HG02571 (cell line): ENCODE measurements at regions not wholly inside any gene's neighbourhood (a gene's known extent, or its start where the extent isn't known, plus 50 kb on each side); places are given as distances from the start of the nearest gene placed in this dataset.
"Not testable (repeated sequence)": the region's sequence is repeated elsewhere in the genome, so short reads cannot be mapped to it uniquely, and the experiment has no call there.

Source experiments
- ATAC-seq: cut with Tn5 transposase; IDR thresholded peaks from one replicate; pipeline ENCODE4 v1.9.1; 2021; ENCODE audit warnings: mild to moderate bottlenecking, moderate library complexity; ENCODE audit not compliant: unreplicated experiment

DNA sequence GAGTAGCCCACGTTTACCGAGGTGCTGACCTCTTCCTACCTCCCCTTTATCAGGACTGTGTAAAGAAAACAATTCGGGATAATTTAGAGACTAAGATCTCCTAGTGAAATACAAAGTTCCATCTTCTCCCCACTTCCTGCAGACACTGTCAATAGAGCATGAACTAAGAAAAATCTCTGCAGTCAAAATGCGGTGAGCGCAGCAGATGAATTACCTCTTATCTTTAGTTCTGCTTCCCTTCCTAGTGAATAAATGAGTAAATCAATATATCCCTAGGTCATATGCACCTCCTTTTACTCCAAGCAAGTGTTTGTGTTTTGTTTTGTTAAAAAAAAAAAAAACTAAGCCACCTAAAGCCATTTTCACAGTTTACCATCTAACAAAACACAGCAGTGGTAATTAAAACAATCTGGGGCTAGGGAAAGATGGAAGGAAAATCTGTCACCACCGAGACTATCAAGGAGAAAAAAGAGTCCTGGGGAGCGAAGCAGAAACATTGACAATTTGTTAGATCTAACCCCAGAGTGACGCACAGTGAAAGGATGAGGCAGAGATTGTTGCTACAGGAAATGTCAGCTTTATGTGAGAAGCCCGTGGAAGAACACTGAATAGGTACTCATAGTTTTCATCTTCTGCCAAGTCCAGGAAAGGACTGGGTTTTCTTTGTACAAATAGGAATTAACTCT, 159.4 kb upstream of the SPTLC3 start:
- ATAC-seq: no peak

- not testable (repeated sequence) for ATAC-seq
Measured at GRCh38 chr20:12857643-12858042, 151.1 kb upstream of the SPTLC3 start.

- ATAC-seq: no peak
Measured at GRCh38 chr20:12860619-12861247, 148.0 kb upstream of the SPTLC3 start.

DNA sequence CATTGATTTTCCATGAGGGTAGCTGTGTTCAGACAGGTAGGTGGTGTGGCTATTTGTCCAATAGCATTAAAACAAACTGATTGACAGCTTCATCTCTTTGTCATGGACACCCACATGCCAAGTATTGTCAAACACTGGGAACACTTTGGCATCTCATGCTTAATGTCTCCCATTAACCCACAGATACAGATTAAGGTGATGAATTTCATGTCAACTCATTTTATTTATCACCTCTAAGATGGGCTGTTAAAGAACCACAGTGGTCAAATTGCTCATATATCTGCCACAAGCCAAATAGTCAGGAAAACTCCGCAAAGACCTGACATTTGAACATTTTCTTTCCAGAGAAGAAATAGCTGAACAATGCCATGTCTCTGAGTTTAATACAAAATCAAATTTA, 139.1 kb upstream of the SPTLC3 start:
- no peak for ATAC-seq

DNA sequence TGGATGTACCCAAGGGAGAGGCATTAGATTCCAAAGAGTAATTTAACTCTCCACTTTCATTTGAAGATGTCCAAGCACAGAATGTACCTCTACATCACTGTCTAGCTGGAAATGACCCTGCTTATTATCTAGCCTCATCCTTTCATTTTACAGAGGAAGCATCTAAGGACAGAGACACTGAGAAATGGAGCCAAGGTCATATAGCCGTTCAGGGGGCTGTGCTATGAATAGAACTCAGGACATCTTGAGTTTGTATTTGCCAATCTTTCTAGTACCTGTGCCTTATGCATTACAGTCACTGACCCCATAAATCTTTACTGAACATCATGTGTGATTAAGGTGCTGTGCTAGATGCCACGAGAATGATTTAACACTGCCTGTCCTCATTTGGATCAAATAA, 138.2 kb upstream of the SPTLC3 start:
- no peak for ATAC-seq

DNA sequence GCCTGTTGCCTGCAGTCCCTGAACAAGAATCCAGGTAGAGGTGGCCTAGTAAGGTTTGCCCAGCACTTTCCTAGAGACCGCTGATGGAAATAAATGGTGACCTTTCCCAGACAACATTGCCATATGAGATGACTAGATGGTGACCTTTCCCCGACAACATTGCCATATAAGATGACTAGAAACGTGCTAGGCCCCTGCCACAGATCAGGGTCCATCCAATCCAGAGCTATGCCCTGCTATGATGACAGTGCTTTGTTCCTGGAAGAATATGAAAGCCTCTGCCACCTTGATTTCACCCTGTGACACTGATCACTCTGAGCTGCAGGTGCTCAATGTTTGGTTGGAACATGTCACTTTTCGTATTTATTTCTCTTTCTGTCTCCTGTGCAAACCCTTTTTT, 133.8 kb upstream of the SPTLC3 start:
- no peak for ATAC-seq

GRCh38 chr20:12875510-12875909, 133.3 kb upstream of the SPTLC3 start:
- no peak for ATAC-seq

DNA sequence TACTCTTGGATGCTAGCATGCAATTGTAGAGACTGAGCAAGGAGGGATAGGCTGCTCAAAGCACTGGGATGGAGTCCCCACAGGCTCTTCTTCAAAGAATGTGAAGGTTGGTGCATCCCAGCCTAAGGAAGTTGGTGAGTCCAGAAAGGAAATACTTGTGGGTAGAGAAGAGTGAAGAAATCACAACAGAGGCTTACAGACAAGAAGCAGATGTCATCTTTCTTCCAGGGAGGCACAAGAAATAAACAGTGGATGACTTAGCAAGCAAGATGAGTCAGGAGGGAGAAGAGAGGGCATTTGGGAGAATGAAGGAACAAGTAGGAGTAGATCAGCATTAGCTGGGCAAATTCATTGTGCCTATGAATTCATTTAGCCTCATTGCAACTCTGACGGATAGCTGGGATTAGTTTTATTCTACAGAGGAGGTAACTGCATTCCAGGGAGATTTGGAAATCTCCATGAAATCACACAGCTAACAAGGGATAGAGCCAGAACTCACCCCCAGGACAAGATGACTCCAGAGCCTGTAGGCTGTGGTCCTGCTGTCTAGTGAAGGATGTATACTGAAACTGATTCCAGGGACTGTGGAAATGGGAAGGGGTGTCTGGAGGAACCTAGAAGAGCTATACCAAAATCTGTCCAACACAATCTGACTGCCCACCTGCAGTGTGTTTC, 125.8 kb upstream of the SPTLC3 start:
- no peak for ATAC-seq

DNA sequence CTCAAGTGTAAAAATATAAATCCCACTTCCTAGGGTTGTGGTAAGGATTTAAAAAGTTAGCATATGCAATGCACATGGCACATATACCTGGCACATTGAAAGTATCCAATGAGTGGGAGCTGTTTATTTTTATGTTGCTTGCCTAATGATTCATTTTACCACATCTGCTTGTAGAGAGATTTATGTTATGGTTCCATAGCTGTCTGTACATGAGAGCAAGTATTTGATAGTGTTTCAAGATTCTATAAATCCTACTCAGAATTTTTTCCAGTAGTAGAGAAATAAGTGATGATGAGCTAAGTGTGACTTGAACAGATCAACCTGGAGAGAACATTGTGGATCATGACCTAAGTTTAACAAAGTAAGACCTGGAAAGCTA, 125.3 kb upstream of the SPTLC3 start:
- no peak for ATAC-seq

DNA sequence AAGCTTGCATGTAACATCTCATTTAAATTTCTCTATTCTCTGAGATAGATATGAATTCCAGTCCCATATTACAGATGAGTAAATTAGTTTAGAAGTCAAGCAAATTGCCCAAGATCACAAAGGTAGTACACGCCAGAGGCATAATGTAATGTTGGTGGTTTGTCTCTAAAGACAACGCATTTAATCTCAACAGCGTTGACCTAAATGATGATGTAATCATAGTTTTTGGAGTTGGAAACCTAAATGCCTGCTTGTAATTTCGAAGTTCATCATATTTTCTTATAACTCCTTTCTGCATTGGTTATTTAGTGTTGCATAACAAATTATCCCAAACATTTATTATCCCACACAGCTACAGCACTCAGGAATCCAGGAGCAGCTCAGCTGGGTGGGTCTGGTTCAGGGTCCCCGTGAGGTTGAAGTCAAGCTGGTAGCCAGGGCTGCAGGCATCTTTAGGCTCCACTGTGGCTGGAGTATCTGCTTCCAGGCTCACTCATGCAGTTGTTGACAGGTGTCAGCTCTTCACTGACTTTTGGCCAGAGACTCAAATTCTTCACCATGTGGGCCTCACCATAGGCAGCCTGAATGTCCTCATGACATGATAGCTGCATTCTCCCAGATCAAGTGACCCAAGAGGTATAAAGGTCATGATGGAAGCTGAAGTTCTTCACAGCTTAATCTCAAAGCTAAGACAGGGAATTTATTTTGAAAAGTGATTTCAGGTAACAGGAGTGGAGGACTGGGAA, 122.0 kb upstream of the SPTLC3 start:
- ATAC-seq: no peak

GRCh38 chr20:12891643-12892042, 117.1 kb upstream of the SPTLC3 start:
- ATAC-seq: no peak

- no peak for ATAC-seq
Measured at GRCh38 chr20:12893019-12893418, 115.8 kb upstream of the SPTLC3 start.

GRCh38 chr20:12893653-12894052, 115.1 kb upstream of the SPTLC3 start:
- ATAC-seq: no peak

GRCh38 chr20:12894089-12894488, 114.7 kb upstream of the SPTLC3 start:
- ATAC-seq: no peak

- ATAC-seq: no peak
Measured at GRCh38 chr20:12896180-12896579, 112.6 kb upstream of the SPTLC3 start.

GRCh38 chr20:12902992-12903391, 105.8 kb upstream of the SPTLC3 start:
- no peak for ATAC-seq

DNA sequence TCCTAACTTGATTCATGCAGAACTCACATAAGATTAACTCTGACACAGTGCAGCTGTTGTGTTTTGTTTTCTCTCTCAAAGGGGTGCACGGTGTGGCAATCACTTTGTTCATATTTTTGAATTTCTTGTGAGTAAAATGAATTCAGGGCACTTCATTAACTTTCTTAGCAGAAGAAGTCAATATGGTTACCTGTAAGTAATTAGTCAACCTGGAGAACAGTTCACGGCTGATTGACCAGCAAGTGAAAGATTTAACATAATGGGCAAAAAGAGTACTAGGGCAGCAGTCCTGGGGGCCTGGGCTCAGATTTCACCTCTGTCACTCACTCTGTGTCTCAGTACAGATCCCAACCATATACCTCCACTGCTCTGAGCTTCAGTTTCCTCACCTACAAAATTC, 102.4 kb upstream of the SPTLC3 start:
- ATAC-seq: no peak

DNA sequence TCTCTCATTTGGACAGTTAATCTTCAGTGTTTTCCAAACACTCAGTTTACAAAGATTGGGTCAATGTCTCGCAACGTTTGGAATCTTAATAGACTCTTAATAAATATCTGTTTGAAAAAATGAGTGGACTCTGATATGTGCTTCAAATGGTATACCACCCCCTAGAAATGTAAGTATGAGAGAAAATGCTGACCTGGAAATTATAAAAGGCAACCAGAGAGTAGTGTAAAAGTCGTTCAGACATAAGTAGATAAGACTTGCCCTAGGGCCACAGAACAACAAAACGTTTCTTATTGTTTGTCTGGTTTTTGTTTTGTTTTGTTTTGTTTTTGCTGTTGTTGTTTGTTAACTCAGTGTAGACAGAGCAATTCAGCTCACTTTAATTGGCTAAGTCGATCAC, 97.4 kb upstream of the SPTLC3 start:
- no peak for ATAC-seq

DNA sequence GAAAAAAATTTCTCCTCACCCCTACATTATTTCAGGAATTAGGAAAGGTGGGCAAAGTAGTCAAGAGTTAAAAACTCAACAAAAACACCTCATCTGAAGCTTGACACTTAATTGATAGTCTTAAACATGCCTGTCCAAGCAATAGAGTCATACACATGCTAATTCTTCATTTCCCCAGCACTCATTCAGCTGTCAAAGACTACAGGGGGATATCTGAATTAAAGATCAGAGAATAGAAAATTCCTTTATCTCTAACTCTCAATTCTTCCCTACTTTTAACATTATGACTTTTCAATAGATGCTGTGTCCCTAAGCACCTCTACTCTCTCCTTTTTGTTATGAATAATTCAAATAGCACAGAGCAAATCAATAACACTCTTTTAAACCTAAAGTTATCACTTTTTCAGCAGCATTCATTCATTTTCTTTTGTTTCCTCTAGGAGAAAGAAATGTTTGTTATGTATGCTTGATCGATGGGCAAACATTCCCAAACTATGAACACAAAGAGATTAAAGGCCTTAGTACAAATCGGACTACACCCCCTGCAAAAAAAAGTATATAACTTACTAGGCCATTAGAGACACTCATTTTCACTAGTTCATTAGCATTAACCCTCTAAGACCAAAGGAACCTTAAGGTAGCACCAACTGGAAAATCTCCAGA, 94.9 kb upstream of the SPTLC3 start:
- no peak for ATAC-seq

DNA sequence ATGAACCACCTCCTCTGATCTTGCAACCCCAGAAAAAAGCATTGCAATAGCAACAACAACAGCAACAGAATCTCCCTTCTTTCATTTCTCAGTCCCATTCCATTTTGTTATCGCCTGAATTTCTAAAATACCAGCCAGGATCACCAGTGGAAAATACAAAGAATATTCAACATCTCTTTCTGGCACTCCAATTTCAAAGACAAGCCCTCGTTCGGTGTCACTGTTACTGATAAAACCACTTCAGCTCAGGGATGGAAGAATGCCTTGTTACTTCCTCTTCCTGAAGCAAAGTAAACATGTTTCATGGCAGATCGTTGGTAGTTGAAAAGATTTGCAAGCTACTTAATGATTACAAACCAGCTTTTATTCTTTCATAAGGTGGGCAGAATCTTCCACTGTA, 94.0 kb upstream of the SPTLC3 start:
- ATAC-seq: no peak

DNA sequence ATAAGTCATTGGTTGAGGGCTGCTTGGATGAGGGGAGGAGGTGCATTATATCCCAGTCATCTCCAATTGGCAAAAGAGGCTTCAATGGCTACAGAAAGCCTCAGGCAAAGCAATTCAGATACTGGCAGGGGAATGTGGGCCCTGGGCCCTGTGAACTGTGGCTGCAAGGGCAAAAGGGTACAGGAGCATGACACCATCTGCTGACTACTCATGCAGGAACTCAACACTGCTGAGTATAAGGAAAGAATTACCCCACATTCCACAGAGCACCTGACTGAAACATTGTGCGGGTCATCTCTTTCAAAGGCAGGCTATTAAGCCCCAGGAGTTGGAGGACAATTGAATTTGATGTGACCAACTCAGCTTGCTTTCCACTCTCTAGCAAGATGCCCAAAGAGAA, 92.1 kb upstream of the SPTLC3 start:
- no peak for ATAC-seq
